Glomerular endothelial cell (primary cell): ENCODE measurements at regions not wholly inside any gene's neighbourhood (a gene's known extent, or its start where the extent isn't known, plus 50 kb on each side); places are given as distances from the start of the nearest gene placed in this dataset.

ENCODE experiments used
- DNase-seq: peaks from one replicate; pipeline ENCODE4 v3.0.0-alpha.2; 2011; ENCODE audit warnings: low read depth, low spot score; ENCODE audit errors: extremely low read depth

DNA sequence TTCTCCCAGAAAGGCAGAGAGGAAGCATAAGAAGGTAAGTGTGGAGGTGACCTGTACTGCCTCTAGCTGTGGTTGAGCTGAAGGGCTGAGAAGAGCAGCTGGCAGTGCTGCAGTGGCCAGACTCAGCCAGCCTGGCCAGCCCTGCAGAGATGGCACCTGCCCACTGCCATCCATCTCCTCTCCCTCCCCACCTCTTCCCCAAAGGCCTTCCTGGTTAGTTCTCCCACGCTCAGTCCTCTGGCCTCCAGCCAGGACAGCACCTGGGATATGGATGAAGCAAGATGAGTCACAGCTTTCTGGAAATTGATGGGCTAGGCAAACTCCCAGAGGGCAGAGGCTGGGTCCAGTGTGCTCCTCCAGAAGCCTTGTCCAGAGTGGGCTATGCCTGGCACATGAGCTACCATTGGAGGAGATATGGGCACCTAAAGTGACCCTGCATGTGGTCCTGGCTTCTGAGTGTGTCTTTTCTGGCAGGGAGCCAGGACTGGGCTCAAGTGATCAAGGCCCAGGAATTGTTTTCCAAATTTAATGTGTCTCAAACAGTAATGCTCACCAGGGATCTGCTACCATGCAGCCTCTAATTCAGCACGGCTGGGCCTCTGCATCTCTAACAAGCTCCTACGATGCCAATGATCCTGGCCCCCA, 81.0 kb upstream of the CACUL1 start:
- DNase-seq = no peak

DNA sequence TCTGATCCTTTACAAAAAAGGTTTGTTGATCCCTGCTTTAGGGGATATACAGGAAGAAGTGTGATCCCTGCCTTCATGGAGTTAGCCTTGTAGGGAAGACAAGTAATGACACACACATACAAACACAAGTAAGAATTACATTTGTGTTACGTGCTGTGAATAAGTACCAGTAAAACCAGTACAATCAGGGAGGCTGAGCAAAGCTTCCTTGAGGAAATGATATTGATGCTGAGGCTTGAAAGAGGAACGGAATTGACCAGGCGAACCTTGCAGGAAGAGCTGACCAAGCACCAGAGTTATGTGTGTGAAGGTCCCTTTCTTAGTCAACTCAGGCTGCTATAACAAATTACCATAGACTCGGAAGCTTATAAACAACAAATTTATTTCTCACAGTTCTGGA, 83.6 kb upstream of the CACUL1 start:
- no peak for DNase-seq

DNA sequence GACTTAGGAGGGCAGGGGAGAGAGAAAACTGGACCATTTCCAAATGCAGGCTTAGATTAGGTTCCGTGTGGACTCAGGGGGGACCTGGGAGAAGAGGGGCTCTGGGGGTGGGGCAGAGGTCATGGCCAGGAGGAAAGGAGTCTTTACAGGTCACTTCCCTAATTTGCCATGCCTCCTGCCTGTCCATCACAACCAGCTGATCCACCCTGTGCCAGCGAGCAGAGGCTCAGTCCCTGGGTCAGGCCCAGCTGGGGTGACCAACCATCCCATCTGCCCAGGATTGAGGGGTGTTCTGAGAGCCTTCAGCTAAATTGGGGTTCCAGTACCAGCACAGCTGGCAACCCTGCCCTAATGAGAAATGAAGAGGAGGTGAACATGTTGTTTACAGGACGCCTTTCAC, 84.6 kb upstream of the CACUL1 start:
- no peak for DNase-seq

DNA sequence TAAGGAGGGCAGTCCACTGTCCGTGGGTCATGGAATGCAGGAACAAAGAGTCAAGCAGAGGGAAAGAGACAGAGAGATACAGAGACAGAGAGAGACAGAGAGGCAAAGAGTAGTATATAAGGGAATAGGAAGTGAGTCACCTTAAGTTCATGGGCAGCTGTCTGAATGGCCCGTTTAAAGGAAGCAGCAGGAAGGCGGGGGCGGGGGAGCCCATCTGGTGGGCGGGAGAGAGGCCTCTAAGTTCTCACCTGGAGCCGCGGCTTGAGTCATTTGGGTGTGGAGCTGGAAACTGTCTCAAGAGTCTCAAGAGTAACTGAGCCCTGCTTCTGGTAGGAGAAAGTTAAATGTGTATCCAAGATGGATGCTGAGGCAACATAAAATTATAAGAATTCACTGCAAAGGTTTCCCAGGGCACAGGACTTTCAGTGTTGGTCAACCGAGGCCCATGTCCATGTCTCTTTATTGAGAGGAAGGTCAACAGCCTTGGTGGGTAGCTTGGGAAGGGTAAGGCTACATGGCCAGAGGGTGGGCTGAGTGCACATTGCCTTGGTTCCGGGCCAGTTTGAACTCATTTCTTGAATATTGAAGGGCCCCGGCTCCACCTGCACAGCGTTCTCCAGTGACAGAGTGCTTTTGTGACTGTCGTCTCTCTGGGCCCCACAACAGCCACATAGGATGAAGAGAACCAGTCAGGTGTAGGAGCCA, 85.5 kb upstream of the CACUL1 start:
- DNase-seq = no peak

DNA sequence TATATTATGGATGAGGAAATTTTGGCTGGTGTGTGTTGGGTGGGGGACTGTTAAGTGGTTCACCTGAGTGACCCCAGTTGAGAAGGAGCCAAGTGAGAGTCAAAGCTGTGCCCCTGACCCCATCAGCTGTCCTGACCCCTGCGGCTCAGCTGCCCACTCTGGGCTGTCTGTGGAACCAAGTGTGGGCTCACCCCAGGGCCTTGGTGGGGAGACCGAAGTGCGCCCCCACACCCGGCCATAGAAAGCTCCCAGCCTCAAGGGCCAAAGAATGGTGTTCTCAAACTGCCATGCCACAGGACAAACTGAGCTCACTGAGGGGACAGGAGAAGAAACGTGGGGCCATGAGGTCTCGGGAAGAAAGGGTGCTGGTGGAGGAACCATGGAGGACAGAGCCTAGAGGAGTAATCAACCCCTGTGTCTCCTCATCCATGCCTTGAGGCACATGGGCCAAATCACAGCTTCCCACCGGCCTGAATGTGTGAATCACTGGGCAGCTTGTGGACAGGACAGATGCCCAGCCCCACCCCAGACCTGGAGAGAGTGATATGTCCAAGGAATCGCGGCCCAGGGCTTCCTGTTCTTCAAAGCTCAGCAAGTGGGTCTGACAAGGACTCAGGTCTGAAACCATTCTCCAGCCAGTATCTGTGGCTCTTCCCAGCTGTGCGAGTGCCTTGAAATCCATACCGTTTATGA, 86.2 kb upstream of the CACUL1 start:
- DNase-seq = no peak

DNA sequence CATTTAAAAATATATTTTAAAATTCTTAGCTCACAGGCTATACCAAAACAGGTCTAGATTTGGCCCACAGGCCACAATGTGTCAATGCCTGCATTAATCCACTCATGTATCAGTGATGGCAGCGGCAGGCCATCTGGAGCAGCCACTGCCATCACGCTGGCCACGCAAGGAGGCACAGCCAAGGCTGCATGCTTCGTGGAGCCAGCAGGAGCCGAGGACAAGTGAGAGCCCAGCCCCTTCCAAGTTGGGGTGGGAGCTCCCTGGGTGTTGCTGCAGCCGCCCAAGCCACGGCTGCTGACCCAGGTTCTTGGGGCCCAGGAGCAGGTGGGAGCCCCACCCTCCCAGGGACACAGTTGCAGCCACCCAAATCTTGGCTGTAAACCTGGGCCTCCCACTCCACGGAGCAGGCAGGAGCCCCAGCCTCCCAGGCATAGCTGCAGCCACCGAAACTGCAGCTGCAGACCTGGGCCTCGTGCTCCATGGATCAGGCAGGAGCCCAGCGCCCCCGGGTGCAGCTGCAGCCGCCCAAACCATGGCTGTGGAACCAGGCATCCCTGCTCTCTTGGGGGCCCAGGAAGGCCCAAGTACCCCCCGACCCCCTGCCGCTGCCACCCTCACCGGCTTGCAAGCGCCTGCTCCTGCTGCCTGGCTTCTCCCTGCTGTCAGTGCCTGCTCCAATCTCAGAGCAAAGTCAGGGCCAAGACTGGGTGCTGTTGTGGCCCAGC, 87.3 kb upstream of the CACUL1 start:
- no peak for DNase-seq

DNA sequence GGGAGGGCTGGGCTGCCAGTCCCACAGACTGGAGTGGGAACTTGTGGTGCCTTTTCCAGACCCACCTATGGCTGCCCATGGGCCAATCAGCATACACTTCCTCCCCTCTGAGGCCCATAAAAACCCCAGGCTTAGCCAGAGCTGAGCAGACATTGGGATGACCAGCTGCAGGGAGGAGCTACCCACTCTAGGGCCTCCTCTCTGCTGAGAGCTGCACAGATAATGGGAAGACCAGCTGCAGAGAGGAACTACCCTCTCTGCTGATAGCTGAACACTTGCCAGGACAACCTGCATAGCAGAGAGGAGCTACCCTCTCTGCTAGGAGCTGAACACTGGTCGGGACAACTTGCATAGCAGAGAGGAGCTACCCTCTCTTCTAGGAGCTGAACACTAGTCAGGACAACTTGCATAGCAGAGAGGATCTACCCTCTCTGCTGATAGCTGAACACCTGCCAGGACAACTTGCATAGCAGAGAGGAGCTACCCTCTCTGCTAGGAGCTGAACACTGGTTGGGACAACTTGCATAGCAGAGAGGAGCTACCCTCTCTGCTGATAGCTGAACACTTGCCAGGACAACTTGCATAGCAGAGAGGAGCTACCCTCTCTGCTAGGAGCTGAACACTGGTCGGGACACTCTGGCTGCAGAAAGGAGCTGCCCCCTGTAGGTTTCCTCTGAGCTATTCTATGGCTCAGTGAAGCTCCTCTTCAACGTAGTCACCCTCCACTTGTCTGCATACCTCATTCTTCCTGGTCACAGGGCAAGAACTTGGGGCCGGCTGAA, 88.3 kb upstream of the CACUL1 start:
- no peak for DNase-seq

DNA sequence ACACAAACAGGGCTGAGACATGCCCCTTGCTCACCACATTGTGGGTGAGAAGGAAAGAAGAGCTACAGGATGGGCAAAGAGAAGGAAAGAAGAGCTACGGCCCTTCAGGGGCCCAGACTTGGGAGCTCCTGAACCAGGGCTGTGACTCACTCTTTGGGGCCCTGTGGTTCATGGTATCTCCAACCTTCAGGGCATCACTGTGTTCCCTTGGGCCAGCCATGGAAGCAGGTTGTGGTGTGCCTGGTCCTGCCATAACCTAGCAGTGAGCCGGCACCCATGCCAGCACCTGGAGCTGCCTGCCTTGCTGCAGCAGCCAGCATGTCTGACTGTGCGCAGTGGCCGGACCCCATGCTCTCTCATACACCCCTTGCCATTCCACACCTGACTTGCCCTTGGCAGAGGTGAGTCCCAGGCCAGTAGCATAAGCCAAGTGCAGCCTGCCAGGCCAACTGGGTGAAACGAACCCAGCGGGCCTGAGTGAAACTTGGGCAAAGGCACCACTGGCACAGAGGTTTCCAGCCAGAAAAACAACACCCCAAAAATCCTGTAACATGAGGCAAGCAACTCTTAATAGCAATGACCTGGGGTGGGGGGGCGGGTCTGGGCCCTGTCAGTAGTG, 89.0 kb upstream of the CACUL1 start:
- no peak for DNase-seq

DNA sequence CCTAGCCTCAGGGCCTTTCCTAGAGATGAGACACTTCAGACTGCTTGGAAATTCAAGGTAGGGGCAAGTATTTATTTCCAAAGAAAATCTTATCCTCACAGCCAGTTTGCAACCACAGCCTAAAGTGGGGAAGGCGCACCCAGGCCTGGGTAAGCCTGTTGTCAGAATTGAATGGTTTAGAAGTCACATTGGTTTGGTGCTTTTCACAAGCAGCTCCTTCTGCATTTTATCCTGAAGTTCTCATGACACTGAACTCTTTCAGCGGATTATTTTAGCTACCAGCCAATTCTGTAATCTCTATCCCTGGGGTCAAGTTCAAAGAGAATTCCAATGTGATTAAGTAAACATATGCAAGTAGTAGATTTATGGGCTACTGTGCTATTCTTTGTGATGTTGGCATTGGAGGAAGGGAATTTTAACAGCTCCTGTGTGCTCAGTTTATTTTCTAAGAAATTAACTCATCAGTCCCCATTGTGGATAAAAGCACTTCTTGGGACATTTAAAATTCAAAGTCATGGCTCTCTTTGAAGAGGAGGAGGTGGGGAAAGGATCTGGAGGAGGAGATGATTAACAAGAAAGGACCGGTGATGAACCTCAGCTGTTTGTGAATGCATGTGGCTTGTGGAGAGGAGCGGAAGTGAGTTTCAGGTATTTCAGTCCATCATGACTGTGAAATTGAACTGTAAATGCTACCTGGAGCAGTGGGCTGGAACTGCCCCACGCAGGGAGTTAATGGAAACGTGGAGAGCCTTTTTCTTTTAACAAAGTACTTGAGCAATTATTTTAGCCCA, 90.2 kb upstream of the CACUL1 start:
- no peak for DNase-seq

DNA sequence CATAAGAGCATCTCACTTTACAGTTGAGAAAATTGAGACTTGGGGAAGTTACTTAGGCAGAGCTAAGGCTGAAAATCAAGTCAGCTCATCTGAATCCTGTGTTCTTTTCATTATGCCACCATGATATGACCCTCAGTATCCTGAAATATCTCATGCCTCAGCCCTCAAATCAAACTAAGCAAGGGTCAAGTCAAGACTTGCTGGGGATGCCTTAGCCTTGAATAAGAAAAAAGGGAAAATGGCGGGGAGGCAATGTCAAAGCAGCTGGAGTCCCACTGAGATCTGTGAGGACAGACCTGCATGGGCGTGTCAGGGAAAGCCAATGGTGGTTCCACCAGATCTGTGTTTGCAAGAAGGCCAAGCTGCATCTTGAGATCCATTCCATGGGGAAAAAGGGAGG, 91.0 kb upstream of the CACUL1 start:
- no peak for DNase-seq

DNA sequence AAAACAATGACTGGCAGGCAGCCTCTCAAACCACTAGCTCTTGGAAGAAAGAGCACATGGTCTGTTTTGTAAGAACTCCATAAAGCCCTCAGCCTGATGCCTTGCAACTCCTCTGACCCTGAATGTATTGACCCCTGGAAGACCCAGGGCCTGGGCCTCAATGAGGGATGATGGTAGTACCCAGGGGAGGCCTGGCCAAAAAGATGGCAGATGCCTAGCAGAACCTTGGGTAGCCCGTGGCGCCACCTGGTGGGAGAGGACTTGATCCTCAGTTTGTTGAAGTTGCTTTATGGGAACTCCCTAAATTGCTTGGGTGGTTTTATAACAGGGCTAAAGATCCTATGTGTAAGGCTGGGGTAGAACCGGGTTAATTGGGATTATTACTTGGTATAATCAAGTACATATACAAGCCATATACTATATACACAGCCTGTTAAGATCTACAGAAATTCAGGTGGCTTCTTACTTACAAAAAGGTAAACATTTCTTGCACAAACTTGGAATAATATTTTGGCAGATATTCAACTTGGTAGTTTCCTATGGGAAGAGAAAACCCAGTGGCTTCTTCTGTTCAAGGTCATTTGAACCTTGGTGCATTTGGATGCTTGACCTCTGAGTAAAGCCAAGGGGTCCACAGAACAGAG, 95.8 kb upstream of the CACUL1 start:
- no peak for DNase-seq

DNA sequence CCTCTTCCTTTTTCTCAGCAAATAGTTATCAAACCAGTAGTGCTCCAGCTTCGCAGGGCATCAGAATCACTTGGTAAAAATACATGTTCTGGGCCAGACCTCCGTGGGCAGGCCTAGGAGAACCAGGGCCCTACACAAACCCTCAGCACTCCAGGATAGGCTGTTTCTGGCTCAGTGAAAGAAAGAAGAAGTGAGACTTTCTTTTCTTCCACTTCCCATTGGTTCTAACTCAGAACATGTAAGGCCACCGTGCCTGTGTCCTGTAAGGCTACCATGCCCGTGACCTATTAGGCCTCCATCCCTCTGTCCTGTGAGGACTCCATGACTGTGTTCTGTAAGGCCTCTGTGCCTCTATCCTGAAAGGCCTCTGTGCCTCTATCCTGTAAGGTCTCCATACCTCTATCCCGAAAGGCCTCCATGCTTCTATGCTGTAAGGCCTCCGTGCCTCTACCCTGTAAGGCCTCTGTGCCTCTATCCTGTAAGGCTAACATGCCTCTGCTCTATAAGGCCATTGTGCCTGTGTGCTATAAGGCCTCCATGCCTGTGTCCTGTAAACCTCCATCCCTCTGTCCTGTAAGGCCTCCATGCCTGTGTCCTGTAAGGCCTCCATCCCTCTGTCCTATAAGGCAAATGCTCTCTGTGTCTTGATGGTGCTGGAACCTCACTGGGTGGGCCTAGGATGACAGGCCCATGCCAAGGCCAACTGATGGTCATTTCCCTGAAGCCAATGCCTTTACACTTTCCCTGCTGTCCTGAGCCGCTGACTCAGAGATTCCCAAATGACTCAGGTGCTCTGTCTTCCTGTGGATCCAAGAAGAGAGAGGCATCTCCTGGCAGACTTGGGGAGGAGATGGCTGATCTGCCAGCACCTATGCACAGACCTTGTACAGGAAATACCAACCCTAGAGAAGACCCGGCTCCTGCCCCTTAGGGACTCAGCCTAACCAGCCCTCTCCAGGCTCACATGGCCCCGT, 96.6 kb upstream of the CACUL1 start:
- DNase-seq = no peak

DNA sequence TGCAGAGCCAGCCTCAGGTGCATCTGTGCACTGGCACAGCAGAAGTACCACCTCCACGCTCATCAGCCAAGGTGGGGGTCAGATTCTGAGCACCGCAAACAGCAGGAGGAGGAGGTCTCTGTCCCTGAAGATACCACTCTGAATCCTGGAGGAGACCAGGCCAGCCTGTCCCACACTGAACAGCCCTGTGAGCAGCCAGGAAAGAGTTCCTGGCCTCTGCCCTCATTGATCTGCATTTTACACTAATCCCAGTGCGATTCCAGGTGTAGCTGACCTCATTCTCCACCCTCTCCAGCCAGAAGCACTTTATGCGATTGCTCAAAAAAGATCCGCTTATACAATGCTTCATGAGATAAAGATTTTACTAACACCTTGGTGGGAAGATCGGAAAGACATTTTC, 99.1 kb upstream of the CACUL1 start:
- DNase-seq = no peak

DNA sequence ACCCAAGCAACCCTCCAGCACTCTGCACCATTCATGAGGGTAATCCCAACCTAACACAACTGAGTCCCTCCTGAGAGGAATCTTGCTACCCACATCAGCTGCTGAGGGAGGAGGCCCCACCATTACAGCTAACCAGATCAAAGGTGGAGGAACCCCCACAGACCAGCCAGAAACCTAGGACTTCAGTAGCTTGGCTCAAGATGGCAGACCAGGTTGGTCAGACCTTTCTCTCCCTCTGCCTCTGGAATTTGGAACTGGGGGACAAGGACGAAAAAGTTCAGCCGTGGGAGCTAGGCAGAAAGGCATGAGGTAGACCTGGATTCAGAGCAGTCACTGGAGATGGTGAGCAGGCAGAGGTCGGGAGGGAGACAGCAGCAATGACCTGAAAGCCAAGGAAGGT, 101.3 kb upstream of the CACUL1 start:
- no peak for DNase-seq

DNA sequence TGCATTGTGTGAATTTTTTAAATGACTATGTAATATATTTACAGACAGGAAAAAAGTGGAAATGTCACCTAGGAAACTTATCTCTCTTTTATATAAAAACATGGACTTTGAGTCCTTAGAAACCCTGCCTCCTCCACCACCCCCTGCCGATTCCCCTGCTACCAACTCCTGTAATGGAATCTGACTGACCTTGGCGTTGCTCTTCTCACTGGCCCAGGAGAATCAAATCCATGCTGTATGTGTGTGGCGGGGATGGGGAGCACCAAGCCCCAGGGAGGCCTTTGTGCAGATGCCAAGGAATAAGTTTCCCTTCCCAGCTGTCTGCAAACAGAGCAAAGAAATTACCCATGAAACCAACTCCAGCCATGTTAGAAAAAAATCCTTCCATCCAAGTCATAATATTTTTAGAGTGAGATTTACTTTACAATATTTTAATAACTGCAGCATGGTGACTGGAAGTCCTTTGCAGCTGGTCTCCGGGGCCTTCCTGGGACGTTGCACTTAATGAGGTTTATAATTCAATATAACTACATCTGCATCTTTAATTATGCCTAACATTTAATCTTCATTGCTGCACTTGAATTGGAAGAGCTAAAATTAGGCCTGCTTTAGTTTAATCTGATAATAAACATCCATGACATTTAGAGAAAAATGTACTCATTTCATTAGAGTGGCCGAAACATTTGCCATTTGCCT, 111.4 kb upstream of the CACUL1 start:
- no peak for DNase-seq

DNA sequence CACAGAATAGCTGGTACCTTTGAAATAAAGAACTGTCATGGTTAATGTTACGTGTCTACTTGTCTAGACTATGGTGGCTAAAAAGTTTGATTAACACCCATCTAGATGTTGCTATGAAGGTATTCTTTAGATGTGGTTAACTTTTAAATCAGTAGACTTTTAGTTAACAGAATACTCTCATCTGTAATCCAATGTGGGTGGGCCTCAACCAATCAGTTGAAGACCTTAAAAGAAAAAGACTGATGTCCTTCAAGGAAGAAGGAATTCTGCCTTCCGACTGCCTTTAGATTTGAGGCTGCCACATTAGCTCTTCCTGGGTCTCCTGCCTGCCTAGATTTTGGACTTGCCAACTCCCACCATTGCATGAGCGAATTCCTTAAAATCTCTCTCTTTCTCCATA, 113.0 kb upstream of the CACUL1 start:
- DNase-seq = no peak

DNA sequence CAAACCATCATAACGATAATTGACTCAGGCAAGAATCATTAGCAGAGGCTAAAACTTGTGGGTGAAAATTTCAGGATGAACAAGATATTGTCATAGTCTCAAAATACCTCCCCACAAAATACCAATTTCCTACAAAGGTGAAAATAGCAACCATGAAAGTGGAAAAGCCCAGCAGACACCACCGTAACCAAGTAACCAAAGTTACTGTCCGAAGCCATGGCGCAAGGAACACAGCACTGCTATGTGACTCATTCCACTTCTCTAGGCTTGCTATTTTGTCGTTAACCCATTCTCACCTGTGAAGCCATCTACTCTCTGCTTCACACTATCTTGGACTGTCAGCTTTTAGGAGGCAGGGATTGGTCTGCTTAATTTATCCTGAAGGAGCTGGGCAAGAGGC, 113.8 kb upstream of the CACUL1 start:
- no peak for DNase-seq
